Hippocampal formation (tissue), 2 donors: ENCODE measurements at regions not wholly inside any gene's neighbourhood (a gene's known extent, or its start where the extent isn't known, plus 50 kb on each side); places are given as distances from the start of the nearest gene placed in this dataset.
"Not testable (repeated sequence)": the region's sequence is repeated elsewhere in the genome, so short reads cannot be mapped to it uniquely, and the experiment has no call there.

Experiments used
- DNase-seq, 2 donors: peaks; one replicate each; lab custom pipeline; 2025; lab: John Stamatoyannopoulos, UW

GRCh38 chr3:181987736-181988135, 276.0 kb downstream of the SOX2 start:
- DNase-seq: no peak

DNA sequence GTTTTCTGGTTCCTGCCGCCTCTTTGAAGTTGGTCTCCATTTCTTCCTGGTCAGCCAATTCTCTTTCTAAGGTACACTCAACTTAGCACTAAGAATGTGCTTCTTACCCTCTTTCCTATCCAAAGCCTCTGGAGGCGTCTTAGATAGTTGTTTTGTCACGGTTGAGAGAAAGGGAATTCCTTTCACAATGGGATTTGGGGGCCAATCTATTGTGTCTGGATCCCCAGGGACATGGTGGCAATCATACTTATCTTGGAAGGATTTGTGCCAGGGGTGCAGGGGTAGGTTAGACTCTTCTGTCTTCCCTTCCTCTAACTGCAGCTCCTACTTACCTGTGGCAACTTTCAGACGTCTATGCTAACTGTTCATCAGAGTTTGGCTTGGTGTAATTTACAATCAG, 287.1 kb downstream of the SOX2 start:
- DNase-seq: no peak

- DNase-seq: no peak
These were observed 287.6 kb downstream of the SOX2 start for GRCh38 chr3:181999314-181999713.

- no peak for DNase-seq
These were observed 288.7 kb downstream of the SOX2 start for GRCh38 chr3:182000447-182000846.

GRCh38 chr3:182005219-182005618, 293.5 kb downstream of the SOX2 start:
- no peak for DNase-seq

GRCh38 chr3:182005701-182006100, 294.0 kb downstream of the SOX2 start:
- no peak for DNase-seq

DNA sequence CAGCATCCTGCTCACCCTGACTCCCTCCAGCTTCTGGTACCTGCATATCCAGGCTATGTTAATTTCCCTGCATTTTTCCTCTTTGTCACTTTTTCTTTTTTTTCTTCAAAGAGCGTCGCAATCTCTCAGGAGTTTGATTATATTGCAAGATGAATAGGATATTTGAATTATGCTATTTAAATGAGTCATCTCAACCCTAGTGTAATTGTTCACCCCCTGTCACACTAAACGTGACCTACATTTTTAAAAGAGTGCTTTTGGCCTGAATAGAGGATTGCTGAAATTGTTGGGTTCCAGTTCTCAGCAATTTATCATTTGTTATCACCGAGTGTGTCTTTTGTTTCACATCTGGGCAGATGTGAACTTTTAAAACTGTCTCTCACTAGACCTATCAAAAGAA, 294.7 kb downstream of the SOX2 start:
- DNase-seq: no peak

- no peak for DNase-seq
These were observed 295.7 kb downstream of the SOX2 start for GRCh38 chr3:182007441-182007840.

DNA sequence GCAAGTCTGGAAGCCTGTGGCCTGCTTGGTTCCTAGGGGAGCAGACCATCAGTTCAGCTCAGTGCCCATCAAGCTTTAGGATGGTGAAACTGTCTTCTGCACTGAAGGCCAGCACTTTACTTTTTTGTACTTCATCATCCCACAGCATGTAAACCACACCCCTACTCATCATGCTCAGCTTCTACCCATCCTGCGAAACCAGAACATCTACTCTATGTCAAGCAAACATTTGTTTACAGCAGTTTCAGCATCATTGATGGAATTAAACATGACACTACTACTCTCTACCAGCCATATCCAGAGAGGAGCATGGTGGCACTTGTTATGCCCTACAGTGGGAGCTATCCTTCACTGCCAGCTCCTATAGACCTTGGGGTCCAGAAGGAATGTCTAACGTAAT, 306.6 kb downstream of the SOX2 start:
- no peak for DNase-seq

- no peak for DNase-seq
These were observed 308.2 kb downstream of the SOX2 start for GRCh38 chr3:182019926-182020325.

DNA sequence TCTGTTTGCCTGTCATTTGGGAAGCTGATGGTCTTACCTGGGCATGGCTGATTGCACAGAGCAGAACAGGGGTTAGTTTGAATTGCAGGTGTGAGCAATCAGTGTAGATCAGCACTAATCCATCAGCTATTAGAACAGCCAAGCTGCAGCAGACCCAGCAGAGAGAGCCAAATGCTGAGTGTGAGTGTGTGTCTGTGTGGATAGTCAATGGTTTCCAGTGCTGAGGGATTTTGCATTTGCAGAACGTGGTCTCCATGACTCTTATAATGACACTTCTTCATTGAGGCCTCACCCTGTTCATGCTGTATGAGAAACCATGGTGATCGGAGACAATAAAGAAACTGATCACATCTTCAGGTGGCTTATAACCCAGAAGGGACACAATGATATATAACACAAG, 312.1 kb downstream of the SOX2 start:
- DNase-seq: no peak

GRCh38 chr3:182027366-182027765, 315.6 kb downstream of the SOX2 start:
- no peak for DNase-seq

GRCh38 chr3:182028081-182028480, 316.4 kb downstream of the SOX2 start:
- DNase-seq: no peak

DNA sequence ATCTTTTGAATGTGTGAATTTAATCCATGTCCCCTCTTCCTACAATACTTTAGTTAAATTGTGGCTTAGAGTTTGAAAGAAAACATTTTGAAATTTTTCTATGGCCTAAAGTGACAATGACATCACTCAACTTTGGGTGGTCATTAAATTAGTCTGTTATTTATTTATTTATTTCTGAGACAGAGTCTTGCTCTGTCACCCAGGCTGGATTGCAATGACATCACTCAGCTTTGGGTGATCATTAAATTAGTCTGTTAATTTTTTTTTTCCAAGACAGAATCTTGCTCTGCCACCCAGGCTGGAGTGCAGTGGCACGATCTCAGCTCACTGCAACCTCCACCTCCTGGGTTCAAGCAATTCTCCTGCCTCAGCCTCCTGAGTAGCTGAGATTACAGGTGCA, 322.5 kb downstream of the SOX2 start:
- DNase-seq: not testable (repeated sequence)

- no peak for DNase-seq
These were observed 323.6 kb downstream of the SOX2 start for GRCh38 chr3:182035324-182035723.

DNA sequence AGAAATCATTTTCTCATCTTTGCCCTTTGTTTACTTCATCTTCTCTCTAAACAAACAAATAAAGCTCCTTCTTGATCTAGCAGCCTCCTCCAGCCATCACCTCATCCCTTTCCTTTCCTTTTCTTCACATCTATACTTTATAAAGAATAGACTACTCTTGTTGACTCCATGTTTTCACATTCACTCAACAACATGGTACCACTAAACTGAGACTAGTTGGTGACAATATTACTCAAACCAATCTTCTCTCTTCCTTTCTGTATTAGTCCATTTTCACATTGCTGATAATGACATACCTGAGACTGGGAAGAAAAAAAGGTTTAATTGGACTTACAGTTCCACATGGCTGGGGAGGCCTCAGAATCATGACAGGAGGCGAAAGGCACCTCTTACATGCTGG, 324.7 kb downstream of the SOX2 start:
- no peak for DNase-seq

DNA sequence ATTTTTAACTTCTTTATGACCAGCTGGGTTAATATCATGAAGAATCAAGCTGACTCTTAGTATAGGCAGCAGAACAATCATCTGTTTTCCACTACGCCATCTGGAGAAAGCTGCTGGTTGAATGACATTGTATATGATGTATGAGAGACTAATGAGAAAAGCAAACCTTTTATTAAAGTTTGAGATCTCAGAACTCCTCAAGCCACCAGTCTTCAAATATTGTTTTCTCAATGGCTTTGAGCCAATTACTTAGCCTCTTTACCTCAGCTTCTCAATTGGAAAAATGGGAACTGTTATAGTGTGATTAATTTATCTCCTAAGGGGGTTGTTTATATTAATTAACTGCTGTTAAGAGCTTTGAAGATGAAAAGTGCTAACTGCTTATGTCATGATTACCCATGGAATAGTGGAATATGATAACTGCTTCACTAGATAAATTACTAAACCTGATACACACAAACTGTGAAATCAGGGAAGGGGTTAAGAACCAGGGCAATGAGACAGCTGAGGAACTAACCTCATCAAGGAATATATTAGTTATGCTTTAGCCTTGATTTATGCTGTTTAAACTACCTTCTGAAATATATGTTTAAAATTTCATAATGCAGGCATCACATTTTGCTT, 330.1 kb downstream of the SOX2 start:
- no peak for DNase-seq

GRCh38 chr3:182045736-182046135, 334.0 kb downstream of the SOX2 start:
- no peak for DNase-seq

DNA sequence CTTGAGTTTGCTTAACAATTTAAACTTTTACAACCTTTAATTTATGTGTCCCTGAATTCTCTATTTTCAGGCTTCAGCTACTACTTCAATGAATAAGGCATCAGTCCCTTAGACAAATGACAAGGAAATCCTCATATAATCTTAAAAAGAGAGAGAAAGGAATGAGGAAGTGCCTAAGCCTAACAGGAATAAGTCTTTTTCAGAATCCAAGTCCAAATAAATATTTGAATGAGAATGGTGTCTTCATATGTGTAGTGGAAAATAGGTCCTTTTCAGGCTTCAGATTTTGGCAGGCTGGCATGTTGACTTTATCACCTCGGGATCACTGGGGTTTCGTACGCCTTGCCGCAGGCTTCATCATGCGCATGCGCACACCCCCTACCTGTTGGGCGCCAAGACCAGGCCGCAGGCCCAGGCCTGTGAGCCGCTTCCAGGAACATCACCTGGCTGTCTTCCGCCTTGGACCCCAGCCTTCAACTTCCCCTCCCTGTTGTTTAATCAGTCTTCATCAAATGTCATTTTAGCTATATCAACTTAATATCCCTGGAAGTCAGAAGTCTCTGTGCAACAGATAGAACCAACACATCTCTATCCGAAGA, 334.5 kb downstream of the SOX2 start:
- DNase-seq: no peak

- no peak for DNase-seq
These were observed 339.2 kb downstream of the SOX2 start for GRCh38 chr3:182050932-182051331.

- no peak for DNase-seq
These were observed 340.6 kb downstream of the SOX2 start for GRCh38 chr3:182052332-182052731.

- no peak for DNase-seq
These were observed 341.0 kb downstream of the SOX2 start for GRCh38 chr3:182052757-182053156.

- DNase-seq: no peak
These were observed 346.8 kb downstream of the SOX2 start for GRCh38 chr3:182058488-182058887.

DNA sequence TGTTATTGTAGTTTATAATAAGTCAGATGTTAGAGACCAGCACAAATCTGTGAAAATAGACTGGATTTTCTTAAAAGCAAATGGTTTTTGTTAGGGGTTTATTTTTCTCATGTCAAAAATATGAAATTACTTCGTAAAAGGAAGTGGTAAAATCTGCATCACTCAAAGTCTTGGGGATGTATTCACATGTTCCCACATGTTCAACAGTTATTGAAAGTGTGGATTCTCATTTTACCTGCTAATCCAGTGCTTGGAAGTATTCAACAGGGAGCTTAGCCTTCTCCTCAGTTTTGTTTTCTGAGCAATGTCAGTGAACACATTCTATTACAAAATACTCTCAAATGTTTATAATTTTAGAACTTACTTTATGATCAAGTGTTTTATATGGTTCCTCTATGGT, 352.0 kb downstream of the SOX2 start:
- no peak for DNase-seq
